Activated gamma-delta T cell (primary cell): ENCODE measurements at regions not wholly inside any gene's neighbourhood (a gene's known extent, or its start where the extent isn't known, plus 50 kb on each side); places are given as distances from the start of the nearest gene placed in this dataset.

ENCODE experiments used
- DNase-seq: peaks from one replicate; lab custom pipeline; 2025; lab: John Stamatoyannopoulos, UW

- DNase-seq, result no peak
Measured at GRCh38 chr3:68163062-68163461, 508.6 kb upstream of the SUCLG2 start.

GRCh38 chr3:68162644-68163043 lies 508.2 kb upstream of the SUCLG2 start:
- no peak for DNase-seq

GRCh38 chr3:68151359-68151758 lies 496.9 kb upstream of the SUCLG2 start:
- no peak for DNase-seq

GRCh38 chr3:68148447-68148846 lies 494.0 kb upstream of the SUCLG2 start:
- DNase-seq, result no peak

- no peak for DNase-seq
Measured at GRCh38 chr3:68142441-68142840, 488.0 kb upstream of the SUCLG2 start.

- no peak for DNase-seq
Measured at GRCh38 chr3:68139897-68140296, 485.5 kb upstream of the SUCLG2 start.

- DNase-seq, result no peak
Measured at GRCh38 chr3:68136411-68136810, 482.0 kb upstream of the SUCLG2 start.

GRCh38 chr3:68135067-68135466 lies 480.7 kb upstream of the SUCLG2 start:
- DNase-seq, result no peak

- DNase-seq, result no peak
Measured at GRCh38 chr3:68129065-68129464, 474.7 kb upstream of the SUCLG2 start.

GRCh38 chr3:68123231-68123630 lies 468.8 kb upstream of the SUCLG2 start:
- no peak for DNase-seq

GRCh38 chr3:68121287-68121686 lies 466.9 kb upstream of the SUCLG2 start:
- DNase-seq, result no peak

GRCh38 chr3:68116580-68116979 lies 462.2 kb upstream of the SUCLG2 start:
- DNase-seq, result no peak

GRCh38 chr3:68103811-68104210 lies 449.4 kb upstream of the SUCLG2 start:
- no peak for DNase-seq

GRCh38 chr3:68090571-68090970 lies 436.2 kb upstream of the SUCLG2 start:
- DNase-seq, result no peak

- no peak for DNase-seq
Measured at GRCh38 chr3:68089572-68090011, 435.2 kb upstream of the SUCLG2 start.

GRCh38 chr3:68088636-68089035 lies 434.2 kb upstream of the SUCLG2 start:
- no peak for DNase-seq

GRCh38 chr3:68088216-68088615 lies 433.8 kb upstream of the SUCLG2 start:
- DNase-seq, result no peak

GRCh38 chr3:68072062-68072461 lies 417.6 kb upstream of the SUCLG2 start:
- no peak for DNase-seq

GRCh38 chr3:68070186-68070585 lies 415.8 kb upstream of the SUCLG2 start:
- no peak for DNase-seq

GRCh38 chr3:68067314-68067713 lies 412.9 kb upstream of the SUCLG2 start:
- DNase-seq, result no peak

GRCh38 chr3:68062926-68063325 lies 408.5 kb upstream of the SUCLG2 start:
- DNase-seq, result no peak

GRCh38 chr3:68060910-68061309 lies 406.5 kb upstream of the SUCLG2 start:
- DNase-seq, result no peak

GRCh38 chr3:68060191-68060590 lies 405.8 kb upstream of the SUCLG2 start:
- no peak for DNase-seq

- no peak for DNase-seq
Measured at GRCh38 chr3:68059628-68060152, 405.3 kb upstream of the SUCLG2 start.
